Ishikawa (cell line): ENCODE measurements at regions not wholly inside any gene's neighbourhood (a gene's known extent, or its start where the extent isn't known, plus 50 kb on each side); places are given as distances from the start of the nearest gene placed in this dataset.

Experiments used
- CEBPB ChIP-seq: IDR thresholded peaks from 2 replicates; pipeline ENCODE4 v1.6.1; 2012
- CREB1 ChIP-seq: IDR thresholded peaks from 2 replicates; pipeline ENCODE4 v1.6.1; 2012; ENCODE audit warnings: low read depth
- EGR1 ChIP-seq: IDR thresholded peaks from 2 replicates; pipeline ENCODE4 v1.6.1; 2012
- EP300 ChIP-seq: IDR thresholded peaks from 2 replicates; pipeline ENCODE4 v1.6.1; 2012; ENCODE audit warnings: borderline replicate concordance
- FOXM1 ChIP-seq: IDR thresholded peaks from 2 replicates; pipeline ENCODE4 v1.6.1; 2012; ENCODE audit warnings: low read depth, borderline replicate concordance
- NFIC ChIP-seq: IDR thresholded peaks from 2 replicates; pipeline ENCODE4 v1.6.1; 2012
- RAD21 ChIP-seq: IDR thresholded peaks from 2 replicates; pipeline ENCODE4 v1.6.1; 2012; ENCODE audit warnings: low read depth
- TAF1 ChIP-seq: IDR thresholded peaks from 2 replicates; pipeline ENCODE4 v1.6.1; 2012; ENCODE audit warnings: low read depth, mild to moderate bottlenecking
- TCF12 ChIP-seq: IDR thresholded peaks from 2 replicates; pipeline ENCODE4 v1.6.1; 2012; ENCODE audit warnings: low read depth
- TEAD4 ChIP-seq: IDR thresholded peaks from 2 replicates; pipeline ENCODE4 v1.6.1; 2012
- YY1 ChIP-seq: IDR thresholded peaks from 2 replicates; pipeline ENCODE4 v1.6.1; 2012; ENCODE audit warnings: low read depth
- ZBTB7A ChIP-seq: IDR thresholded peaks from 2 replicates; pipeline ENCODE4 v1.6.1; 2012; ENCODE audit warnings: low read depth
- TF ChIP-seq, protein P1 (sequence below): IDR thresholded peaks from 2 replicates; pipeline ENCODE4 v1.6.1; 2012
- TF ChIP-seq, protein P2 (sequence below): IDR thresholded peaks from 2 replicates; pipeline ENCODE4 v1.6.1; 2012; ENCODE audit warnings: low read depth, mild to moderate bottlenecking
- TF ChIP-seq, protein P3 (sequence below): IDR thresholded peaks from 2 replicates; pipeline ENCODE4 v1.6.1; 2012

DNA sequence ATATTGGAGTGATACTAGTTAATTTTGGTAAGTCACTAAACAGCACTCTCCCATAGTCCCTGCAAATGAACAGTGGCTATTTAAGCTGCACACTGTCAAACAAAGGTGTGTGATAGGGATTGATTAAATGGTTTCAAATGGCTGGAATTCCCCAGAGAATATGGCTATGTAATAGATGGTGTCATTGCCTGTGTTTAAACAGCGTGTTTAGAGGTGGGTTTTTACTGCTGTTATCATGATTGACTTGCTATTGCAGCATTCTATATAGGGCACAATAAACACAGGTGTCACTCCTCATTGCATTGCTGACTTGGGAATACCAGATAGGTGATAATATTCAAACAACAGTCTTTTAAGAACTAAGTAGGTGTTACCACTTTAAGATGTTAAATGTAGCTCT is 171.7 kb upstream of the MAN1A1 start:
- no peak for TF ChIP-seq TCF12
- TF ChIP-seq CEBPB: no peak
- TF ChIP-seq NFIC: no peak
- no peak for TF ChIP-seq RAD21
- no peak for TF ChIP-seq EP300
- TF ChIP-seq, protein P1, sequence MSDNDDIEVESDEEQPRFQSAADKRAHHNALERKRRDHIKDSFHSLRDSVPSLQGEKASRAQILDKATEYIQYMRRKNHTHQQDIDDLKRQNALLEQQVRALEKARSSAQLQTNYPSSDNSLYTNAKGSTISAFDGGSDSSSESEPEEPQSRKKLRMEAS: no peak
- TF ChIP-seq FOXM1: no peak
- TF ChIP-seq ZBTB7A: no peak
- no peak for TF ChIP-seq TEAD4
- TF ChIP-seq, protein P2, sequence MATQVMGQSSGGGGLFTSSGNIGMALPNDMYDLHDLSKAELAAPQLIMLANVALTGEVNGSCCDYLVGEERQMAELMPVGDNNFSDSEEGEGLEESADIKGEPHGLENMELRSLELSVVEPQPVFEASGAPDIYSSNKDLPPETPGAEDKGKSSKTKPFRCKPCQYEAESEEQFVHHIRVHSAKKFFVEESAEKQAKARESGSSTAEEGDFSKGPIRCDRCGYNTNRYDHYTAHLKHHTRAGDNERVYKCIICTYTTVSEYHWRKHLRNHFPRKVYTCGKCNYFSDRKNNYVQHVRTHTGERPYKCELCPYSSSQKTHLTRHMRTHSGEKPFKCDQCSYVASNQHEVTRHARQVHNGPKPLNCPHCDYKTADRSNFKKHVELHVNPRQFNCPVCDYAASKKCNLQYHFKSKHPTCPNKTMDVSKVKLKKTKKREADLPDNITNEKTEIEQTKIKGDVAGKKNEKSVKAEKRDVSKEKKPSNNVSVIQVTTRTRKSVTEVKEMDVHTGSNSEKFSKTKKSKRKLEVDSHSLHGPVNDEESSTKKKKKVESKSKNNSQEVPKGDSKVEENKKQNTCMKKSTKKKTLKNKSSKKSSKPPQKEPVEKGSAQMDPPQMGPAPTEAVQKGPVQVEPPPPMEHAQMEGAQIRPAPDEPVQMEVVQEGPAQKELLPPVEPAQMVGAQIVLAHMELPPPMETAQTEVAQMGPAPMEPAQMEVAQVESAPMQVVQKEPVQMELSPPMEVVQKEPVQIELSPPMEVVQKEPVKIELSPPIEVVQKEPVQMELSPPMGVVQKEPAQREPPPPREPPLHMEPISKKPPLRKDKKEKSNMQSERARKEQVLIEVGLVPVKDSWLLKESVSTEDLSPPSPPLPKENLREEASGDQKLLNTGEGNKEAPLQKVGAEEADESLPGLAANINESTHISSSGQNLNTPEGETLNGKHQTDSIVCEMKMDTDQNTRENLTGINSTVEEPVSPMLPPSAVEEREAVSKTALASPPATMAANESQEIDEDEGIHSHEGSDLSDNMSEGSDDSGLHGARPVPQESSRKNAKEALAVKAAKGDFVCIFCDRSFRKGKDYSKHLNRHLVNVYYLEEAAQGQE: no peak
- no peak for TF ChIP-seq YY1
- TF ChIP-seq TAF1: no peak
- TF ChIP-seq EGR1: no peak
- TF ChIP-seq, protein P3, sequence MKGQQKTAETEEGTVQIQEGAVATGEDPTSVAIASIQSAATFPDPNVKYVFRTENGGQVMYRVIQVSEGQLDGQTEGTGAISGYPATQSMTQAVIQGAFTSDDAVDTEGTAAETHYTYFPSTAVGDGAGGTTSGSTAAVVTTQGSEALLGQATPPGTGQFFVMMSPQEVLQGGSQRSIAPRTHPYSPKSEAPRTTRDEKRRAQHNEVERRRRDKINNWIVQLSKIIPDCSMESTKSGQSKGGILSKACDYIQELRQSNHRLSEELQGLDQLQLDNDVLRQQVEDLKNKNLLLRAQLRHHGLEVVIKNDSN: no peak

DNA sequence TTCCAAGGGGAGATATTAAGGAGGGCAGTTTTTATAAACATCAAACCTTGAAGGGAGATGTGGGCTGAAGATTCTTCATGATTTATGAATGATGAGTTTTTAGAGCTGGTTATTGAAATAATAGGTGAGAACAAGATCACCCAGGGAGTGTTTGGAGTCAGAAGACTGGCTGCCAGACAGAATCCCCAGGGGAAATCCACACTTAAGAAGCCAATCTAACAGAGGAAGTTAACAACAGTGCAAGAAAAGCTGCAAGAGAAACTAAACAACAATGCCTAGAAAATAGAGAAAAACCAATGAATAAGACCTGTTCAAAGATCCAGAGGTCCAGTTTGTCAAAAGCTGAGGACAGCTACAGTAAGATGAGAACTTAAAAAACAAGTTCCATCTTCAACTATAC is 167.9 kb upstream of the MAN1A1 start:
- no peak for TF ChIP-seq CREB1
- no peak for TF ChIP-seq RAD21
- no peak for TF ChIP-seq FOXM1
- TF ChIP-seq, protein P1: no peak
- no peak for TF ChIP-seq EP300
- no peak for TF ChIP-seq CEBPB
- no peak for TF ChIP-seq YY1
- TF ChIP-seq, protein P2: no peak
- TF ChIP-seq ZBTB7A: no peak
- no peak for TF ChIP-seq NFIC
- TF ChIP-seq TEAD4: no peak

DNA sequence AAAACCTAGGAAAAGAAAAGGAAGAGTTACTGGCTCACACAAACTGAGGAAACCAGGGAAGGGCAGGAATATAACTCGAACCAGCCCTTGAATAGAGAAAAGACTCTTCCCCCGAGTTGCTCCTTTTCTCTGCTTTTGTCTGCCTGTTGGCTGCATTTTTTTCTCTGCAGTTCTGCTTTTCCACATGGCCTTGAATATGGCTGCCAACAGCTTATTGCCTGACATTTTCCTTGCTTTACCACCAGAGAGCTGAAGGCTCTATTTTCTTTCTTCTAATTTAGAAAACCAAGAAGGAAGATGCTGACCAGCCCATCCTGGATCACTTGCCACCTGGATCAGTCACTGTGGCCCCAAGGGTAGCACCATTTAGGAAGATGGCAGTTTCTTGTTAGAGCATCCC is 164.8 kb upstream of the MAN1A1 start:
- no peak for TF ChIP-seq TEAD4
- TF ChIP-seq, protein P2: no peak
- no peak for TF ChIP-seq TAF1
- no peak for TF ChIP-seq CREB1
- no peak for TF ChIP-seq RAD21
- no peak for TF ChIP-seq EP300
- TF ChIP-seq NFIC: no peak

DNA sequence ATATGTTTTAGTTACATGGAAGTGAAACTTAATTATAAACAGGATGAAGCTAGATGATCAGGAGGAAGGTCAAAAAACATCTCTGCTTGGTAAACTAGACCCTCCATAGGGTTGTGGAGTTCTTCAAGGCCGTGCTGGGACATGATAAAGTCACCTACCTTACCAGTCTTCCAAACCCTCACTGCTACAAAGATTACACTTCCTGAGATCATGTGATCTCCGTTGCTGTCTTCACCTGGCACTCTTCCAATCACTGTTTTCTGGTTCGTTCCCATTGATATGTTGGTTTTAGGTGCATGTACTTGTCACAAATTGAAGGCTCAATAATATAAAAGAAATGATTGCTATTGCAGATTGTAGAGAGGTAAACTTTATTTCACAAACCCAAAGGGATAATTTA is 161.5 kb upstream of the MAN1A1 start:
- TF ChIP-seq EGR1 (no peak), TCF12 (no peak), TAF1 (no peak), FOXM1 (no peak), YY1 (no peak), CREB1 (no peak), TEAD4 (no peak), ZBTB7A (no peak), EP300 (no peak)
- TF ChIP-seq, protein P1: no peak
- TF ChIP-seq, protein P2: no peak
- TF ChIP-seq, protein P3: no peak
